Liver (tissue), 8 donors: ENCODE measurements at regions not wholly inside any gene's neighbourhood (a gene's known extent, or its start where the extent isn't known, plus 50 kb on each side); places are given as distances from the start of the nearest gene placed in this dataset.
"Not testable (repeated sequence)": the region's sequence is repeated elsewhere in the genome, so short reads cannot be mapped to it uniquely, and the experiment has no call there.

Experiments
- DNase-seq: peaks from one replicate; pipeline ENCODE4 v3.0.0-alpha.2; 2017; ENCODE audit warnings: low spot score
- H3K27ac ChIP-seq, 2 donors: one replicate each; pipeline ENCODE4 v1.7.0; 2013; ENCODE audit warnings: inconsistent platforms in 2 of 2, low read length in 2 of 2, control low read depth in 1 of 2, low read depth in 1 of 2, mild to moderate bottlenecking in 1 of 2
- H3K27me3 ChIP-seq, 4 donors: one replicate each; pipeline versions ENCODE4 v1.6.1 to v1.7.0; 2013; ENCODE audit warnings: low read length in 3 of 4, inconsistent platforms in 1 of 4, mild to moderate bottlenecking in 1 of 4, moderate library complexity in 1 of 4; ENCODE audit not compliant: control insufficient read depth in 4 of 4, insufficient read depth in 4 of 4
- H3K36me3 ChIP-seq, 4 donors: one replicate each; pipeline versions ENCODE4 v1.6.1 to v1.7.0; 2013; ENCODE audit warnings: low read length in 3 of 4, mild to moderate bottlenecking in 3 of 4, low read depth in 1 of 4, moderate library complexity in 1 of 4; ENCODE audit not compliant: control insufficient read depth in 4 of 4, insufficient read depth in 3 of 4
- H3K4me1 ChIP-seq, 4 donors: one replicate each; pipeline versions ENCODE4 v1.6.1 to v1.7.0; 2013; ENCODE audit warnings: low read length in 3 of 4, mild to moderate bottlenecking in 3 of 4, moderate library complexity in 1 of 4; ENCODE audit not compliant: control insufficient read depth in 4 of 4, insufficient read depth in 4 of 4
- H3K4me3 ChIP-seq, 3 donors: one replicate each; pipeline versions ENCODE4 v1.6.1 to v1.7.0; 2013; ENCODE audit warnings: low read length in 3 of 3, control low read depth in 1 of 3, low read depth in 1 of 3, mild to moderate bottlenecking in 1 of 3
- H3K9ac ChIP-seq, 2 donors: one replicate each; pipeline ENCODE4 v1.7.0; 2013; ENCODE audit warnings: low read length in 2 of 2, mild to moderate bottlenecking in 2 of 2, moderate library complexity in 2 of 2, control low read depth in 1 of 2, low read depth in 1 of 2
- H3K9me3 ChIP-seq, 4 donors: one replicate each; pipeline versions ENCODE4 v1.6.1 to v1.7.0; 2013; ENCODE audit warnings: low read length in 3 of 4; ENCODE audit not compliant: control insufficient read depth in 4 of 4
- ATF3 ChIP-seq: IDR thresholded peaks from 2 replicates; pipeline ENCODE4 v1.6.1; 2016; ENCODE audit warnings: antibody characterized with exemption
- CTCF ChIP-seq: fragments of 150-350 bp; IDR thresholded peaks from 2 replicates; pipeline ENCODE4 v1.5.1; 2017; ENCODE audit warnings: improper control_type of control experiment, low read depth, low read length; ENCODE audit not compliant: missing input control
- EGR1 ChIP-seq, 2 donors: IDR thresholded peaks; 2 replicates each; pipeline ENCODE4 v1.6.1; 2016 to 2018; ENCODE audit warnings: antibody characterized with exemption in 2 of 2, low read depth in 2 of 2
- FOXA2 ChIP-seq: IDR thresholded peaks from 2 replicates; pipeline ENCODE4 v1.6.1; 2016; ENCODE audit warnings: antibody characterized with exemption
- GABPA ChIP-seq, 2 donors: IDR thresholded peaks in 1 of 2; conservative IDR thresholded peaks in 1 of 2; 2 replicates each; pipeline ENCODE4 v1.6.1; 2016; ENCODE audit warnings: antibody characterized with exemption in 2 of 2, mild to moderate bottlenecking in 1 of 2, moderate library complexity in 1 of 2
- HNF4A ChIP-seq, 2 donors: conservative IDR thresholded peaks; 2 replicates each; pipeline ENCODE4 v1.6.1; 2016; ENCODE audit warnings: antibody characterized with exemption in 2 of 2, mild to moderate bottlenecking in 2 of 2
- HNF4G ChIP-seq: IDR thresholded peaks from 2 replicates; pipeline ENCODE4 v1.6.1; 2016; ENCODE audit warnings: antibody characterized with exemption
- JUND ChIP-seq, 2 donors: IDR thresholded peaks; 2 replicates each; pipeline ENCODE4 v1.6.1; 2016; ENCODE audit warnings: antibody characterized with exemption in 2 of 2
- MAX ChIP-seq: IDR thresholded peaks from 2 replicates; pipeline ENCODE4 v1.6.1; 2016; ENCODE audit warnings: antibody characterized with exemption
- NR2F2 ChIP-seq: IDR thresholded peaks from 2 replicates; pipeline ENCODE4 v1.6.1; 2016; ENCODE audit warnings: antibody characterized with exemption
- RAD21 ChIP-seq, 2 donors: IDR thresholded peaks; 2 replicates each; pipeline ENCODE4 v1.6.1; 2016; ENCODE audit warnings: antibody characterized with exemption in 2 of 2, mild to moderate bottlenecking in 2 of 2
- REST ChIP-seq: IDR thresholded peaks from 2 replicates; pipeline ENCODE4 v1.6.1; 2016; ENCODE audit warnings: antibody characterized with exemption, mild to moderate bottlenecking
- RXRA ChIP-seq, 2 donors: IDR thresholded peaks; 2 replicates each; pipeline ENCODE4 v1.6.1; 2017 to 2018; ENCODE audit warnings: antibody characterized with exemption in 2 of 2, mild to moderate bottlenecking in 1 of 2
- SP1 ChIP-seq: IDR thresholded peaks from 2 replicates; pipeline ENCODE4 v1.6.1; 2018; ENCODE audit warnings: antibody characterized with exemption, mild to moderate bottlenecking
- TAF1 ChIP-seq: conservative IDR thresholded peaks from 2 replicates; pipeline ENCODE4 v1.6.1; 2016; ENCODE audit warnings: antibody characterized with exemption, mild to moderate bottlenecking
- YY1 ChIP-seq: IDR thresholded peaks from 2 replicates; pipeline ENCODE4 v1.6.1; 2016; ENCODE audit warnings: antibody characterized with exemption, mild to moderate bottlenecking
- ZBTB33 ChIP-seq: IDR thresholded peaks from 2 replicates; pipeline ENCODE4 v1.6.1; 2016; ENCODE audit warnings: antibody characterized with exemption
- whole genome bisulfite sequencing: extraction: QIAGEN DNeasy Blood & Tissue Kit; methylation state at CpG from one replicate; pipeline ENCODE4 v1.1.7; 2013; 5-methylcytosine and 5-hydroxymethylcytosine counted together
- donor health status: healthy.
- donor health status: healthy.
- donor health status: healthy.
- donor health status: healthy.
- donor health status: healthy.

- no peak for DNase-seq
- no peak overlapping the region for H3K9ac ChIP-seq
- WGBS: 89% methylated on average over 2 of the region's 2 CpGs
- no peaks in the 10 kb centered on the region for H3K27me3 ChIP-seq
- TF ChIP-seq TAF1 (no peak), FOXA2 (no peak), HNF4A (conservative IDR thresholded peaks at IDR 0.05) (no peak), ZBTB33 (no peak), MAX (no peak), EGR1 (IDR thresholded peaks at IDR 0.05; ENCODE audit: low read depth in 2 of 2) (no peak), NR2F2 (no peak), RXRA (IDR thresholded peaks at IDR 0.05) (no peak), HNF4G (no peak), YY1 (no peak), REST (no peak), ATF3 (no peak), RAD21 (IDR thresholded peaks at IDR 0.05) (no peak)
- peaks cover 9 to 26% (median 11%) of the 10 kb centered on the region in 4 donors for H3K9me3 ChIP-seq
- H3K4me1 ChIP-seq: no peaks in the 10 kb centered on the region
- H3K27ac ChIP-seq: no peak overlapping the region
- no peak overlapping the region for H3K4me3 ChIP-seq
- H3K36me3 ChIP-seq: no peaks in the 10 kb centered on the region
Observed at GRCh38 chr15:95698951-95699350, 631.5 kb upstream of the NR2F2 start.

DNA sequence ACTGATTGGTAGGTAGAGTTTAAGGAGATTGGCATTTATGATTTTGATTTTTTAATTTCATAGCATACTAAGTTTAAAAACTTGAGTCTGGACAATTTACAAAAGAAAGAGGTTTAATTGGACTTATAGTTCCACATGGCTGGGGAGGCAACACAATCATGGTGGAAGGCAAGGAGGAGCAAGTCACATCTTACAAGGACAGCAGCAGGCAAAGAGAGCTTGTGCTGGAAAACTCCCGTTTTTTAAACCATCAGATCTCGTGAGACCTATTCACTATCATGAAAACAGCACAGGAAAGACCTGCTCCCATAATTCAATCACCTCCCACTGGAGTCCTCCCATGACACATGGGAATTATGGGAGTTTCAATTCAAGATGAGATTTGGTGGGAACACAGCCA is 630.9 kb upstream of the NR2F2 start:
- TF ChIP-seq GABPA (IDR thresholded peaks at IDR 0.05 in 1 of 2, conservative IDR thresholded peaks at IDR 0.05 in 1 of 2) (no peak), RXRA (IDR thresholded peaks at IDR 0.05) (no peak), CTCF (no peak), MAX (no peak), HNF4A (conservative IDR thresholded peaks at IDR 0.05) (no peak), JUND (IDR thresholded peaks at IDR 0.05) (no peak), YY1 (no peak), SP1 (no peak), TAF1 (no peak), FOXA2 (no peak), REST (no peak)
- Histone ChIP-seq H3K9me3 (peaks cover 9 to 25% (median 11%) of the 10 kb centered on the region in 4 donors), H3K4me3 (no peak overlapping the region), H3K27ac (no peak overlapping the region), H3K36me3 (no peaks in the 10 kb centered on the region), H3K4me1 (no peaks in the 10 kb centered on the region), H3K27me3 (no peaks in the 10 kb centered on the region), H3K9ac (no peak overlapping the region)
- WGBS: 85% methylated on average over 2 of the region's 2 CpGs
- no peak for DNase-seq

DNA sequence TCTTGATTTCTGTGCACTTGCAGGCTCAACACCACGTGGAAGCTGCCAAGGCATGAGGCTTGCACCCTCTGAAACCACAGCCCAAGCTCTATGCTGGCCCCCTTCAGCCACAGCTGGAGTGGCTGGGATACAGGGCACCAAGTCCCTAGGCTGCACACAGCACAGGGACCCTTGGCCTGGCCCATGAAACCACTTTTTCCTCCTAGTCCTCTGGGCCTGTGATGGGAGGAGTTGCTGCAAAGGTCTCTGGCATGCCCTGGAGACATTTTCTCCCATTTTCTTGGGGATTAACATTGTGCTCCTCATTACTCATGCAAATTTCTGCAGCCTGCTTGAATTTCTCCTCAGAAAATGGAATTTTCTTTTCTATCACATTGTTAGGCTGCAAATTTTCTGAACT is 629.8 kb upstream of the NR2F2 start:
- DNase-seq, H3K4me1 ChIP-seq, H3K27me3 ChIP-seq, H3K36me3 ChIP-seq, H3K27ac ChIP-seq, H3K4me3 ChIP-seq, H3K9ac ChIP-seq: not testable (repeated sequence)
- WGBS: 52% methylated on average over 1 of the region's 1 CpG
- H3K9me3 ChIP-seq: peaks cover 5 to 17% (median 6%) of the 10 kb centered on the region in 4 donors
